ENCODE measurements at regions not wholly inside any gene's neighbourhood (a gene's known extent, or its start where the extent isn't known, plus 50 kb on each side); places are given as distances from the start of the nearest gene placed in this dataset.
"Not testable (repeated sequence)": the region's sequence is repeated elsewhere in the genome, so short reads cannot be mapped to it uniquely, and the experiment has no call there.

DNA sequence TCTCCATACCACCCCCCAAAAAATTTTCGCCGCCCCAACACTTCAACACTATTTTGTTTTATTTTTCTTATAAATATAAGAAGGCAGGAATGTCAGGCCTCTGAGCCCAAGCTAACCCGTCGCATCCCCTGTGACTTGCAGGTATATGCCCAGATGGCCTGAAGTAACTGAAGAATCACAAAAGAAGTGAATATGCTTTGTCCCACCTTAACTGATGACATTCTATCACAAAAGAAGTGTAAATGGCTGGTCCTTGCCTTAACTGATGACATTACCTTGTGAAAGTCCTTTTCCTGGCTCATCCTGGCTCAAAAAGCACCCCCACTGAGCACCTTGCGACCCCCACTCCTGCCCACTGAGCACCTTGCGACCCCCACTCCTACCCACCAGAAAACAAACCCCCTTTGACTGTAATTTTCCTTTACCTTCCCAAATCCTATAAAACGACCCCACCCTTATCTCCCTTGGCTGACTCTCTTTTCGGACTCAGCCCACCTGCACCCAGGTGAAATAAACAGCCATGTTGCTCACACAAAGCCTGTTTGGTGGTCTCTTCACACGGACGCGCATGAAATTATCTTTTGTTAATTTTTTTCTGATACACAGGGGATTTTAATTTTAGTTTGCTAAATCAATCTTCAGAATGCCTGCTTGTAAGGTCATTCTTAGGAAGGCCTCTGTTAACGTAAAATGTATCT lies 87.9 kb upstream of the CCDC180 start:
- H3K9me2 ChIP-seq; DNase-seq; CTCF ChIA-PET; H3K36me3 ChIP-seq (replicated peaks in 1 of 2; ENCODE audit: control insufficient read depth in 1 of 2, insufficient read depth in 2 of 2, low read length in 1 of 2); H3K9ac ChIP-seq; POLR2A ChIA-PET; H3K27ac ChIP-seq (ENCODE audit: low read depth in 2 of 2, low read length in 1 of 2); H2AFZ ChIP-seq (ENCODE audit: low read depth); H3K4me3 ChIP-seq (ENCODE audit: low read depth in 2 of 2, low read length in 1 of 2); H3K79me2 ChIP-seq (ENCODE audit: insufficient read depth); H3K4me2 ChIP-seq; H3F3A ChIP-seq (replicated peaks; ENCODE audit: insufficient read depth); H4K20me1 ChIP-seq (ENCODE audit: insufficient read depth); H3K9me3 ChIP-seq: not testable (repeated sequence)
- peaks cover 27% of the 10 kb centered on the region for H3K27me3 ChIP-seq (ENCODE audit: insufficient read depth)
- H3K4me1 ChIP-seq (ENCODE audit: control insufficient read depth in 1 of 2, insufficient read depth in 2 of 2, low read depth in 1 of 2, low read length in 1 of 2): peaks cover 0 to 12% of the 10 kb centered on the region in 2 experiments; a peak in 1 of 4 replicates
- 72% methylated on average over 12 of the region's 12 CpGs for WGBS (ENCODE audit: low lambda C conversion rate)

GRCh38 chr9:97215127-97215526 lies 92.3 kb upstream of the CCDC180 start:
- H4K20me1 ChIP-seq (ENCODE audit: insufficient read depth); H3K27me3 ChIP-seq (ENCODE audit: insufficient read depth); H3K27ac ChIP-seq (ENCODE audit: low read depth in 2 of 2, low read length in 1 of 2); H3K9me2 ChIP-seq; H3K9ac ChIP-seq; H2AFZ ChIP-seq (ENCODE audit: low read depth); H3K4me3 ChIP-seq (ENCODE audit: low read depth in 2 of 2, low read length in 1 of 2); H3K9me3 ChIP-seq; DNase-seq; H3K4me1 ChIP-seq (ENCODE audit: control insufficient read depth in 1 of 2, insufficient read depth in 2 of 2, low read depth in 1 of 2, low read length in 1 of 2); CTCF ChIA-PET; H3K4me2 ChIP-seq; H3K79me2 ChIP-seq (ENCODE audit: insufficient read depth); H3F3A ChIP-seq (replicated peaks; ENCODE audit: insufficient read depth); POLR2A ChIA-PET; H3K36me3 ChIP-seq (replicated peaks in 1 of 2; ENCODE audit: control insufficient read depth in 1 of 2, insufficient read depth in 2 of 2, low read length in 1 of 2): not testable (repeated sequence)
- 62% methylated on average over 8 of the region's 10 CpGs for WGBS (ENCODE audit: low lambda C conversion rate)

DNA sequence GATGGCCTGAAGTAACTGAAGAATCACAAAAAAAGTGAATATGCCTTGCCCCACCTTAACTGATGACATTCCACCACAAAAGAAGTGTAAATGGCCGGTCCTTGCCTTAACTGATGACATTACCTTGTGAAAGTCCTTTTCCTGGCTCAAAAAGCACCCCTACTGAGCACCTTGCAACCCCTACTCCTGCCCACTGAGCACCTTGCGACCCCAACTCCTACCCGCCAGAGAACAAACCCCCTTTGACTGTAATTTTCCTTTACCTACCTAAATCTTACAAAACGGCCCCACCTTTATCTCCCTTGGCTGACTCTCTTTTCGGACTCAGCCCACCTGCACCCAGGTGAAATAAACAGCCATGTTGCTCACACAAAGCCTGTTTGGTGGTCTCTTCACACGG lies 92.9 kb upstream of the CCDC180 start:
- POLR2A ChIA-PET; H3K27me3 ChIP-seq (ENCODE audit: insufficient read depth); DNase-seq; H3K4me2 ChIP-seq; H3F3A ChIP-seq (replicated peaks; ENCODE audit: insufficient read depth); H3K9me2 ChIP-seq; H3K4me1 ChIP-seq (ENCODE audit: control insufficient read depth in 1 of 2, insufficient read depth in 2 of 2, low read depth in 1 of 2, low read length in 1 of 2); H3K4me3 ChIP-seq (ENCODE audit: low read depth in 2 of 2, low read length in 1 of 2); CTCF ChIA-PET; H3K9me3 ChIP-seq; H3K27ac ChIP-seq (ENCODE audit: low read depth in 2 of 2, low read length in 1 of 2); H3K9ac ChIP-seq; H3K79me2 ChIP-seq (ENCODE audit: insufficient read depth); H4K20me1 ChIP-seq (ENCODE audit: insufficient read depth); H3K36me3 ChIP-seq (replicated peaks in 1 of 2; ENCODE audit: control insufficient read depth in 1 of 2, insufficient read depth in 2 of 2, low read length in 1 of 2); H2AFZ ChIP-seq (ENCODE audit: low read depth): not testable (repeated sequence)
- WGBS (ENCODE audit: low lambda C conversion rate): 43% methylated on average over 6 of the region's 6 CpGs

GRCh38 chr9:97199683-97200082 lies 107.8 kb upstream of the CCDC180 start:
- H3K4me3 ChIP-seq (ENCODE audit: low read depth in 2 of 2, low read length in 1 of 2); H3K9me2 ChIP-seq; CTCF ChIA-PET; DNase-seq; H2AFZ ChIP-seq (ENCODE audit: low read depth); H3K9ac ChIP-seq; H3K27ac ChIP-seq (ENCODE audit: low read depth in 2 of 2, low read length in 1 of 2); H4K20me1 ChIP-seq (ENCODE audit: insufficient read depth); H3K79me2 ChIP-seq (ENCODE audit: insufficient read depth); H3F3A ChIP-seq (replicated peaks; ENCODE audit: insufficient read depth); H3K36me3 ChIP-seq (replicated peaks in 1 of 2; ENCODE audit: control insufficient read depth in 1 of 2, insufficient read depth in 2 of 2, low read length in 1 of 2); H3K4me1 ChIP-seq (ENCODE audit: control insufficient read depth in 1 of 2, insufficient read depth in 2 of 2, low read depth in 1 of 2, low read length in 1 of 2); H3K9me3 ChIP-seq; POLR2A ChIA-PET; H3K27me3 ChIP-seq (ENCODE audit: insufficient read depth); H3K4me2 ChIP-seq: not testable (repeated sequence)
- WGBS (ENCODE audit: low lambda C conversion rate): 78% methylated on average over 10 of the region's 20 CpGs

DNA sequence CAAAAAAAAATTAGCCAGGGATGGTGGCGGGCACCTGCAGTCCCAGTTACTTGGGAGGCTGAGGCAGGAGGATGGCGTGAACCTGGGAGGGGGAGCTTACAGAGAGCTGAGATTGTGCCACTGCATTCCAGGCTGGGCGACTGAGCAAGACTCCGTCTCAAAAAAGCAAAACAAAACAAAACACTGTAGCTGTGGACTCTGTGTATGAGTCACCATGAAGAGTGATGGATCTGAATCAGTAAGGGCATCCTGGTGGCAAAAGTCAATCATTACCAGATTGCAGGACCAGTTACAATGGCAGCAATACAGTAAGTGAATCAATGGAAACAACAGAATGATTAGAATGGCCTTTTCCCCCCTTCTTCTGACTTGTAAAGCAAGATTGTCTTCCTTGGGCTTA lies 113.7 kb upstream of the CCDC180 start:
- H3K4me3 ChIP-seq (ENCODE audit: low read depth in 2 of 2, low read length in 1 of 2); H4K20me1 ChIP-seq (ENCODE audit: insufficient read depth); H3K4me1 ChIP-seq (ENCODE audit: control insufficient read depth in 1 of 2, insufficient read depth in 2 of 2, low read depth in 1 of 2, low read length in 1 of 2); DNase-seq; H2AFZ ChIP-seq (ENCODE audit: low read depth); H3K4me2 ChIP-seq; POLR2A ChIA-PET; CTCF ChIA-PET; H3K36me3 ChIP-seq (replicated peaks in 1 of 2; ENCODE audit: control insufficient read depth in 1 of 2, insufficient read depth in 2 of 2, low read length in 1 of 2); H3K9me3 ChIP-seq; H3K9ac ChIP-seq; H3F3A ChIP-seq (replicated peaks; ENCODE audit: insufficient read depth); H3K27me3 ChIP-seq (ENCODE audit: insufficient read depth); H3K9me2 ChIP-seq; H3K79me2 ChIP-seq (ENCODE audit: insufficient read depth); H3K27ac ChIP-seq (ENCODE audit: low read depth in 2 of 2, low read length in 1 of 2): not testable (repeated sequence)
- WGBS (ENCODE audit: low lambda C conversion rate): 31% methylated on average over 4 of the region's 4 CpGs

All from SK-N-SH (cell line).